ENCODE measurements at regions not wholly inside any gene's neighbourhood (a gene's known extent, or its start where the extent isn't known, plus 50 kb on each side); places are given as distances from the start of the nearest gene placed in this dataset.

DNA sequence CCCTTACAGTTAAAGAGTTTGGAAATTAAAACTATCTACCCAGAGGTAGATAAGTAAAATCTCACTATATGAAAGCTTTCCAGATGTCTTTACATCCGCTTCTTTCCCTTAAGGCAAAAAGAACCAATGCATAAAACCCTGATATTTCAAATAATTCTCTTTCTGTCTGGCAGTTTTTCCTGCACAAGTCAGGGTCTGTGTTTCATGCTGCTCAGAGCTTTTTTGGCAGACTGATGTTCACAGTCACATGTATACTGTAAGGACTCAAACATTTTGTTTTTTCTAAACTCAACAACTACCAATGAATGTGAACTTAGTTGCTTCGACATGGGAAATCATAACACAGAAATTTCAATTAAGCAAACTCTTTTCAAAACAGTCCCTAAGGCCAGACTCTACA is 988.4 kb downstream of the EPHA3 start:
- DNase-seq (no peak), ATAC-seq (no peak)
- H3K27me3 ChIP-seq = no peaks in the 10 kb centered on the region
- H3K9me3 ChIP-seq = no peaks in the 10 kb centered on the region
- no peaks in the 10 kb centered on the region for H3K36me3 ChIP-seq
- no peak overlapping the region for H3K4me3 ChIP-seq
- TF ChIP-seq, protein P1, sequence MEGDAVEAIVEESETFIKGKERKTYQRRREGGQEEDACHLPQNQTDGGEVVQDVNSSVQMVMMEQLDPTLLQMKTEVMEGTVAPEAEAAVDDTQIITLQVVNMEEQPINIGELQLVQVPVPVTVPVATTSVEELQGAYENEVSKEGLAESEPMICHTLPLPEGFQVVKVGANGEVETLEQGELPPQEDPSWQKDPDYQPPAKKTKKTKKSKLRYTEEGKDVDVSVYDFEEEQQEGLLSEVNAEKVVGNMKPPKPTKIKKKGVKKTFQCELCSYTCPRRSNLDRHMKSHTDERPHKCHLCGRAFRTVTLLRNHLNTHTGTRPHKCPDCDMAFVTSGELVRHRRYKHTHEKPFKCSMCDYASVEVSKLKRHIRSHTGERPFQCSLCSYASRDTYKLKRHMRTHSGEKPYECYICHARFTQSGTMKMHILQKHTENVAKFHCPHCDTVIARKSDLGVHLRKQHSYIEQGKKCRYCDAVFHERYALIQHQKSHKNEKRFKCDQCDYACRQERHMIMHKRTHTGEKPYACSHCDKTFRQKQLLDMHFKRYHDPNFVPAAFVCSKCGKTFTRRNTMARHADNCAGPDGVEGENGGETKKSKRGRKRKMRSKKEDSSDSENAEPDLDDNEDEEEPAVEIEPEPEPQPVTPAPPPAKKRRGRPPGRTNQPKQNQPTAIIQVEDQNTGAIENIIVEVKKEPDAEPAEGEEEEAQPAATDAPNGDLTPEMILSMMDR (IDR thresholded peaks at IDR 0.05) = no peak
- TF ChIP-seq POLR2A (IDR thresholded peaks at IDR 0.05) = no peak
- intact Hi-C loops (cut with DNase I) = loop anchor here in 3 of 10 donors (10.0 kb wide), 2 partner anchors 241 to 1891 kb away; no protein-coding TSS in a partner anchor
- peaks cover 0 to 5% (median 0%) of the 10 kb centered on the region in 12 donors for H3K4me1 ChIP-seq
- 72 to 81% (median 77%) methylated on average over 2 of the region's 2 CpGs for WGBS, 4 donors
- no peak overlapping the region for H3K27ac ChIP-seq

DNA sequence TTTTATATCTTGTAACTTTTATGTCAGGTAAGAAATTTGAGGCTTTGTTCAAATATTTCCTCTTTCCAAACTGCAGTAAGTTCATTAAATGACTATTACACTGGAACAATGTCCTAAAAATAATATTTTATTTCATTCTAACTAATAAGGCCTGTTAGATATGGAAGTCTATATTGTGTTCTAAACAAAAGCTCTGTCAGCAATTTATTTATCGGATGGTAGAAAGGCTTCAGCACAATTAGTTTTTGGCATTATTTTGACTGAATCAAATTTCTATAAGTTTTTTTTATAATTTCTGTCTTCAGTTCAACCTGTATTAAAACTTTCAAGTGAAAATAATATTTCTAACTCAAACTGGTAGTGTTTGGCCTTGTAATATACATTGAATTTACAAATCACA is 992.1 kb downstream of the EPHA3 start:
- TF ChIP-seq, protein P1 (IDR thresholded peaks at IDR 0.05) = no peak
- no peak for TF ChIP-seq POLR2A (IDR thresholded peaks at IDR 0.05)
- intact Hi-C loops (cut with DNase I) = loop anchor here in 3 of 10 donors (10.0 kb wide), 2 partner anchors 245 to 1895 kb away; no protein-coding TSS in a partner anchor
- Histone ChIP-seq H3K4me3 (no peak overlapping the region), H3K9me3 (no peaks in the 10 kb centered on the region), H3K27me3 (no peaks in the 10 kb centered on the region), H3K4me1 (no peaks in the 10 kb centered on the region), H3K27ac (no peak overlapping the region), H3K36me3 (no peaks in the 10 kb centered on the region)
- no peak for ATAC-seq
- WGBS, 4 donors = 84 to 95% (median 93%) methylated on average over 1 of the region's 1 CpG
- DNase-seq = no peak

DNA sequence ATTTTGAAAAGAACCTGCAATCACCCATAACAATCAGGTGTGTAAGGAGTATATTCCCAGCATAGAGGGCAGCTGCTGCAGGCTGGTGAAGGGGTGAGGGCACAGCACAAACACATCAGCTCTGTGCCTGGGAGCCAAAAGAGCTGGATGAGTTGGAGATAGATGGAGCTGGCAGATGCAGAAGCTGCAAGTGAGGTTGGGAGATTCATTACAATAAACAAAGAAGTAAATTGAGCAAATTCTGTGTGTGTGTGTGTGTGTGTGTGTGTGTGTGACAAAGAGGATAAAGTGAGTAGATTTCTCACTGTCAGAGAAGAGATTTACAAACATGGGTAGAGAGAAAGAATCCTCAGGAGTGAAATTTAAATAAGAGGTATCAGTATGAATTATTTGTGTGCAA is 994.7 kb downstream of the EPHA3 start:
- H3K36me3 ChIP-seq = no peaks in the 10 kb centered on the region
- H3K4me3 ChIP-seq = no peak overlapping the region
- intact Hi-C loops (cut with DNase I) = no loop called here
- H3K27me3 ChIP-seq = no peaks in the 10 kb centered on the region
- no peak overlapping the region for H3K27ac ChIP-seq
- no peak for TF ChIP-seq POLR2A (IDR thresholded peaks at IDR 0.05)
- TF ChIP-seq, protein P1 (IDR thresholded peaks at IDR 0.05) = no peak
- H3K9me3 ChIP-seq = peaks cover 0 to 21% (median 3%) of the 10 kb centered on the region in 12 donors
- no peaks in the 10 kb centered on the region for H3K4me1 ChIP-seq
- ATAC-seq (no peak), DNase-seq (no peak)

DNA sequence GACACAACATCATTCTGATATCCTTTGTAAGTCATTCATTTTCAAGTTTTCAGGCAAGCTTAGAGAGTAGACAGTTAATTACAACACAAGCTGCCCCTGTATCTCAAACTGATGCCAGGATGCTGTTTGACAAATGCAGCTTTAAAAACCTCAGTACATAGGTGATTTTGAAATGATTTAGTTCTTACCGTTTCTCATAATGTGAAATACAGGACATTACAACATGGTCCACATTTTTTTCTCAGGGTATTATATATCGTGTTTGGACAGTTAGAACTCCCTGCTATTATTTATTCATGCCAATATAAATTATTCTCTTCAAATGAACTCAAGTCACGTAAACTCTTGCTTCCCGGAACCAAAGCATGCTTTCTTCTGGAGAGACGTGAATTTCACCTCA is 1013.9 kb downstream of the EPHA3 start:
- H3K9me3 ChIP-seq = peaks cover 0 to 19% (median 3%) of the 10 kb centered on the region in 12 donors
- DNase-seq = no peak
- no peaks in the 10 kb centered on the region for H3K36me3 ChIP-seq
- no peaks in the 10 kb centered on the region for H3K27me3 ChIP-seq
- no peak for ATAC-seq
- WGBS, 4 donors = 78 to 83% (median 81%) methylated on average over 5 of the region's 5 CpGs
- no peak overlapping the region for H3K27ac ChIP-seq
- intact Hi-C loops (cut with DNase I) = no loop called here
- TF ChIP-seq POLR2A (IDR thresholded peaks at IDR 0.05) = no peak
- no peak overlapping the region for H3K4me3 ChIP-seq
- H3K4me1 ChIP-seq = no peaks in the 10 kb centered on the region

DNA sequence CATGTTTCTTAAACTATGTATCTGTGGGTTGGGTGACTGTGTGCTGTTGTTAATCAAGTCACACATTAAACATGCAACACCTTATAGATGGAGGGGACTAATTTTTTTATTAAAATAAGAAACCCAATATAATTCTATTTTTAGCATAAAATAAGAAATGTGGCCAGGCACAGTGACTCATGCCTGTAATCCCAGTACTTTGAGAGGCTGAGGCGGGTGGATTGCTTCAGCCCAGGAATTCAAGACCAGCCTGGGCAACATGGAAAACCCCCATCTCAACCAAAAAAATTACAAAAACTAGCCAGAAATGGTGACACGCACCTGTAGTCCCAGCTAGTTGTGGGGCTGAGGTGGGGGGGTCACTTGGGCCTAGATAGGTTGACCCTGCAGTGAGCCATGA is 1021.0 kb downstream of the EPHA3 start:
- Histone ChIP-seq H3K9me3 (peaks cover 0 to 26% (median 11%) of the 10 kb centered on the region in 12 donors), H3K27me3 (no peaks in the 10 kb centered on the region), H3K36me3 (no peaks in the 10 kb centered on the region), H3K27ac (no peak overlapping the region), H3K4me3 (no peak overlapping the region), H3K4me1 (no peaks in the 10 kb centered on the region)
- intact Hi-C loops (cut with DNase I) = no loop called here
- ATAC-seq (no peak), DNase-seq (no peak)
- TF ChIP-seq, protein P1 (IDR thresholded peaks at IDR 0.05) = no peak
- no peak for TF ChIP-seq POLR2A (IDR thresholded peaks at IDR 0.05)
- WGBS, 4 donors = 81 to 97% (median 89%) methylated on average over 2 of the region's 2 CpGs
